ENCODE measurements at regions not wholly inside any gene's neighbourhood (a gene's known extent, or its start where the extent isn't known, plus 50 kb on each side); places are given as distances from the start of the nearest gene placed in this dataset.

DNA sequence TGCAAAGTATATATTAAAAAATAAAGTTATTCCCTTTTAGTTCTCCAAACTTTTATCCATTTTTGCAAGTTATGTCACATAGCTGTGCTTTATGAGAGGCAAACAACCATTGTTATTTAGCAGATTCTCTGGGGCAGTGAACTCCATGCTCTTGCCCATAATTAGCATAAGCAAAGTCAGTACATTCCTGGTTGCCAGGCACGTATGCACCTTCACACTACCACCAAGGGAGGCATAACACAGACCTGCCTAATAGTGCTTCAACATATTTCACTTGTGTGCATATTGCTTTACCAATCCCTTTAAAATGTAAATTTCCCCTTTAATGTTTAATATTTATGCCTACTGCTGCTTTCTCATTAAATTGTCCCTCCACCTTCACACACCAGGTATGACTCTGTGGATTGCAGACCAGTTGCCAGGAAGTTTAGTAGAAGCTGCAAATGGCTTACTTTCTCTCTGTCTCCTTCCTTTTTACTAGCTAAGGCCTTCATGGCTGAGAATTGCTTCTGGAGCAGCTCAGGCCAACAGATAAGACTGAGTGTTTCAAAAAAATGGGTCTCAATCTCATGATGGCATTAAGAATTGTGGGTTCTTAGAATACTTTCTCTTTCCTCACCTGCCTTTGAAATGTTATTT, 388.2 kb downstream of the PRR16 start:
- no peaks in the 10 kb centered on the region for H3K36me3 ChIP-seq (ENCODE audit: control insufficient read depth, insufficient read depth, low read length)
- 0% methylated on average over 1 of the region's 1 CpG for WGBS (ENCODE audit: insufficient coverage, low coverage, missing lambda C conversion rate)
- TF ChIP-seq, protein P1, sequence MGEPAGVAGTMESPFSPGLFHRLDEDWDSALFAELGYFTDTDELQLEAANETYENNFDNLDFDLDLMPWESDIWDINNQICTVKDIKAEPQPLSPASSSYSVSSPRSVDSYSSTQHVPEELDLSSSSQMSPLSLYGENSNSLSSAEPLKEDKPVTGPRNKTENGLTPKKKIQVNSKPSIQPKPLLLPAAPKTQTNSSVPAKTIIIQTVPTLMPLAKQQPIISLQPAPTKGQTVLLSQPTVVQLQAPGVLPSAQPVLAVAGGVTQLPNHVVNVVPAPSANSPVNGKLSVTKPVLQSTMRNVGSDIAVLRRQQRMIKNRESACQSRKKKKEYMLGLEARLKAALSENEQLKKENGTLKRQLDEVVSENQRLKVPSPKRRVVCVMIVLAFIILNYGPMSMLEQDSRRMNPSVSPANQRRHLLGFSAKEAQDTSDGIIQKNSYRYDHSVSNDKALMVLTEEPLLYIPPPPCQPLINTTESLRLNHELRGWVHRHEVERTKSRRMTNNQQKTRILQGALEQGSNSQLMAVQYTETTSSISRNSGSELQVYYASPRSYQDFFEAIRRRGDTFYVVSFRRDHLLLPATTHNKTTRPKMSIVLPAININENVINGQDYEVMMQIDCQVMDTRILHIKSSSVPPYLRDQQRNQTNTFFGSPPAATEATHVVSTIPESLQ (CRISPR knock-in tag; IDR thresholded peaks at IDR 0.05) = no peak
- TF ChIP-seq ELK3 (CRISPR knock-in tag; IDR thresholded peaks at IDR 0.05) (no peak), USF2 (CRISPR knock-in tag; IDR thresholded peaks at IDR 0.05) (no peak), ZZZ3 (IDR thresholded peaks at IDR 0.05) (no peak), ZNF436 (CRISPR knock-in tag; IDR thresholded peaks at IDR 0.05) (no peak), PHTF2 (CRISPR knock-in tag; IDR thresholded peaks at IDR 0.05) (no peak), ZNF766 (CRISPR knock-in tag; conservative IDR thresholded peaks at IDR 0.05) (no peak), MTF1 (CRISPR knock-in tag; IDR thresholded peaks at IDR 0.05; ENCODE audit: borderline replicate concordance) (no peak), U2AF1 (optimal IDR thresholded peaks at IDR 0.05; ENCODE audit: low read depth, low read length) (no peak), ZNF124 (CRISPR knock-in tag; IDR thresholded peaks at IDR 0.05) (no peak)
- TF ChIP-seq, protein P2, sequence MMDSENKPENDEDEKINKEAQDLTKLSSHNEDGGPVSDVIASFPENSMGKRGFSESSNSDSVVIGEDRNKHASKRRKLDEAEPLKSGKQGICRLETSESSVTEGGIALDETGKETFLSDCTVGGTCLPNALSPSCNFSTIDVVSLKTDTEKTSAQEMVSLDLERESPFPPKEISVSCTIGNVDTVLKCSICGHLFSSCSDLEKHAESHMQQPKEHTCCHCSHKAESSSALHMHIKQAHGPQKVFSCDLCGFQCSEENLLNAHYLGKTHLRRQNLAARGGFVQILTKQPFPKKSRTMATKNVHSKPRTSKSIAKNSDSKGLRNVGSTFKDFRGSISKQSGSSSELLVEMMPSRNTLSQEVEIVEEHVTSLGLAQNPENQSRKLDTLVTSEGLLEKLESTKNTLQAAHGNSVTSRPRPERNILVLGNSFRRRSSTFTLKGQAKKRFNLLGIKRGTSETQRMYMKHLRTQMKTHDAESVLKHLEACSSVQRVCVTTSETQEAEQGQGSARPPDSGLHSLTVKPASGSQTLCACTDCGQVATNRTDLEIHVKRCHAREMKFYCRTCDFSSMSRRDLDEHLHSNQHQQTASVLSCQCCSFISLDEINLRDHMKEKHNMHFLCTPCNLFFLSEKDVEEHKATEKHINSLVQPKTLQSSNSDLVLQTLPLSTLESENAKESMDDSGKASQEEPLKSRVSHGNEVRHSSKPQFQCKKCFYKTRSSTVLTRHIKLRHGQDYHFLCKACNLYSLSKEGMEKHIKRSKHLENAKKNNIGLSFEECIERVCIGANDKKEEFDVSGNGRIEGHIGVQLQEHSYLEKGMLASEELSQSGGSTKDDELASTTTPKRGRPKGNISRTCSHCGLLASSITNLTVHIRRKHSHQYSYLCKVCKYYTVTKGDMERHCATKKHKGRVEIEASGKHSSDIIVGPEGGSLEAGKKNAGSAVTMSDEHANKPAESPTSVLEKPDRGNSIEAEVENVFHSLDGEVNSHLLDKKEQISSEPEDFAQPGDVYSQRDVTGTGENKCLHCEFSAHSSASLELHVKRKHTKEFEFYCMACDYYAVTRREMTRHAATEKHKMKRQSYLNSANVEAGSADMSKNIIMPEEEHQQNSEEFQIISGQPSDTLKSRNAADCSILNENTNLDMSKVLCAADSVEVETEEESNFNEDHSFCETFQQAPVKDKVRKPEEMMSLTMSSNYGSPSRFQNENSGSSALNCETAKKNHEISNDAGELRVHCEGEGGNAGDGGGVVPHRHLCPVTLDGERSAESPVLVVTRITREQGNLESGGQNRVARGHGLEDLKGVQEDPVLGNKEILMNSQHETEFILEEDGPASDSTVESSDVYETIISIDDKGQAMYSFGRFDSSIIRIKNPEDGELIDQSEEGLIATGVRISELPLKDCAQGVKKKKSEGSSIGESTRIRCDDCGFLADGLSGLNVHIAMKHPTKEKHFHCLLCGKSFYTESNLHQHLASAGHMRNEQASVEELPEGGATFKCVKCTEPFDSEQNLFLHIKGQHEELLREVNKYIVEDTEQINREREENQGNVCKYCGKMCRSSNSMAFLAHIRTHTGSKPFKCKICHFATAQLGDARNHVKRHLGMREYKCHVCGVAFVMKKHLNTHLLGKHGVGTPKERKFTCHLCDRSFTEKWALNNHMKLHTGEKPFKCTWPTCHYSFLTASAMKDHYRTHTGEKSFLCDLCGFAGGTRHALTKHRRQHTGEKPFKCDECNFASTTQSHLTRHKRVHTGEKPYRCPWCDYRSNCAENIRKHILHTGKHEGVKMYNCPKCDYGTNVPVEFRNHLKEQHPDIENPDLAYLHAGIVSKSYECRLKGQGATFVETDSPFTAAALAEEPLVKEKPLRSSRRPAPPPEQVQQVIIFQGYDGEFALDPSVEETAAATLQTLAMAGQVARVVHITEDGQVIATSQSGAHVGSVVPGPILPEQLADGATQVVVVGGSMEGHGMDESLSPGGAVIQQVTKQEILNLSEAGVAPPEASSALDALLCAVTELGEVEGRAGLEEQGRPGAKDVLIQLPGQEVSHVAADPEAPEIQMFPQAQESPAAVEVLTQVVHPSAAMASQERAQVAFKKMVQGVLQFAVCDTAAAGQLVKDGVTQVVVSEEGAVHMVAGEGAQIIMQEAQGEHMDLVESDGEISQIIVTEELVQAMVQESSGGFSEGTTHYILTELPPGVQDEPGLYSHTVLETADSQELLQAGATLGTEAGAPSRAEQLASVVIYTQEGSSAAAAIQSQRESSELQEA (IDR thresholded peaks at IDR 0.05; ENCODE audit: low read depth) = no peak

More for the DNA sequence above, 388.2 kb downstream of the PRR16 start:
- no peaks in the 10 kb centered on the region for H3K27me3 ChIP-seq (ENCODE audit: control insufficient read depth in 2 of 2, insufficient read depth in 2 of 2, low read length in 2 of 2)
- DNase-seq (ENCODE audit: extremely low read depth in 1 of 4, low spot score in 3 of 4) (no peak), ATAC-seq (no peak), FAIRE-seq (no peak)
- no peak overlapping the region for H3K9ac ChIP-seq (ENCODE audit: insufficient read depth in 1 of 2, low read depth in 2 of 2, low read length in 2 of 2)
- H3K79me2 ChIP-seq (ENCODE audit: control insufficient read depth, insufficient read depth, low read length) = no peaks in the 10 kb centered on the region
- no peak overlapping the region for H3K27ac ChIP-seq (ENCODE audit: extremely low read depth, low read depth, low read length)
- no peaks in the 10 kb centered on the region for H3K9me3 ChIP-seq (replicated peaks; ENCODE audit: control insufficient read depth, insufficient read depth, low read depth, low read length)
- no peaks in the 10 kb centered on the region for H3K4me1 ChIP-seq (replicated peaks in 1 of 2; ENCODE audit: control insufficient read depth in 2 of 2, insufficient read depth in 2 of 2, low read length in 2 of 2)
- no peak overlapping the region for H3K4me3 ChIP-seq
- H2AFZ ChIP-seq (ENCODE audit: low read depth, low read length) = no peak overlapping the region
- intact Hi-C loops (cut with micrococcal nuclease) (no loop called here), in situ Hi-C loops (cut with MboI) (no loop called here)
- ChIA-PET POLR2A (no interaction called here), CTCF (ENCODE audit: low intra/inter-chr PET ratio) (no interaction called here)
- no peaks in the 10 kb centered on the region for H4K20me1 ChIP-seq (replicated peaks; ENCODE audit: control insufficient read depth, insufficient read depth, low read length)
- no peak overlapping the region for H3K4me2 ChIP-seq (ENCODE audit: insufficient read depth, low read length)
- no peaks in the 10 kb centered on the region for H3K9me1 ChIP-seq (ENCODE audit: control insufficient read depth, insufficient read depth, low read length)
- no TSS peak for BruUV-seq (replicated peaks)

All from K562 (cell line).